ENCODE measurements at regions not wholly inside any gene's neighbourhood (a gene's known extent, or its start where the extent isn't known, plus 50 kb on each side); places are given as distances from the start of the nearest gene placed in this dataset.

GRCh38 chr2:234670806-234671205 is 173.9 kb upstream of the ARL4C start:
- Mint-ChIP-seq H3K27me3 (ENCODE audit: unreplicated experiment) (no peaks in the 10 kb centered on the region), H3K4me1 (ENCODE audit: low read depth, unreplicated experiment) (peaks cover 6% of the 10 kb centered on the region), H3K27ac (ENCODE audit: unreplicated experiment) (peak overlapping the region; percentile 38), H3K9me3 (ENCODE audit: unreplicated experiment) (no peaks in the 10 kb centered on the region), H3K36me3 (ENCODE audit: unreplicated experiment) (peaks cover 23% of the 10 kb centered on the region), H3K4me3 (ENCODE audit: unreplicated experiment) (peak overlapping the region; percentile 32)
- no peak for TF ChIP-seq CTCF (IDR thresholded peaks at IDR 0.05; ENCODE audit: partially characterized antibody, unreplicated experiment)
- peak; percentile 27 for DNase-seq

GRCh38 chr2:234670052-234670451 is 173.2 kb upstream of the ARL4C start:
- no peak for DNase-seq
- Mint-ChIP-seq H3K4me1 (ENCODE audit: low read depth, unreplicated experiment) (peaks cover 6% of the 10 kb centered on the region), H3K36me3 (ENCODE audit: unreplicated experiment) (peaks cover 24% of the 10 kb centered on the region), H3K27me3 (ENCODE audit: unreplicated experiment) (no peaks in the 10 kb centered on the region), H3K4me3 (ENCODE audit: unreplicated experiment) (no peak overlapping the region), H3K27ac (ENCODE audit: unreplicated experiment) (no peak overlapping the region), H3K9me3 (ENCODE audit: unreplicated experiment) (no peaks in the 10 kb centered on the region)
- no peak for TF ChIP-seq CTCF (IDR thresholded peaks at IDR 0.05; ENCODE audit: partially characterized antibody, unreplicated experiment)

- H3K27ac Mint-ChIP-seq (ENCODE audit: unreplicated experiment) = no peak overlapping the region
- DNase-seq = no peak
- H3K36me3 Mint-ChIP-seq (ENCODE audit: unreplicated experiment) = peaks cover 26% of the 10 kb centered on the region
- no peaks in the 10 kb centered on the region for H3K27me3 Mint-ChIP-seq (ENCODE audit: unreplicated experiment)
- TF ChIP-seq CTCF (IDR thresholded peaks at IDR 0.05; ENCODE audit: partially characterized antibody, unreplicated experiment) = peak; percentile 31
- peaks cover 6% of the 10 kb centered on the region for H3K4me1 Mint-ChIP-seq (ENCODE audit: low read depth, unreplicated experiment)
- H3K4me3 Mint-ChIP-seq (ENCODE audit: unreplicated experiment) = no peak overlapping the region
- no peaks in the 10 kb centered on the region for H3K9me3 Mint-ChIP-seq (ENCODE audit: unreplicated experiment)
These were observed 172.7 kb upstream of the ARL4C start for GRCh38 chr2:234669621-234670020.

GRCh38 chr2:234669001-234669400 is 172.1 kb upstream of the ARL4C start:
- Mint-ChIP-seq H3K27me3 (ENCODE audit: unreplicated experiment) (no peaks in the 10 kb centered on the region), H3K27ac (ENCODE audit: unreplicated experiment) (no peak overlapping the region), H3K9me3 (ENCODE audit: unreplicated experiment) (peaks cover 2% of the 10 kb centered on the region), H3K4me1 (ENCODE audit: low read depth, unreplicated experiment) (peaks cover 6% of the 10 kb centered on the region), H3K36me3 (ENCODE audit: unreplicated experiment) (peaks cover 27% of the 10 kb centered on the region), H3K4me3 (ENCODE audit: unreplicated experiment) (no peak overlapping the region)
- no peak for DNase-seq
- TF ChIP-seq CTCF (IDR thresholded peaks at IDR 0.05; ENCODE audit: partially characterized antibody, unreplicated experiment) = no peak

GRCh38 chr2:234666911-234667310 is 170.0 kb upstream of the ARL4C start:
- DNase-seq = no peak

More at GRCh38 chr2:234666911-234667310, 170.0 kb upstream of the ARL4C start:
- Mint-ChIP-seq H3K36me3 (ENCODE audit: unreplicated experiment) (peaks cover 23% of the 10 kb centered on the region), H3K4me3 (ENCODE audit: unreplicated experiment) (no peak overlapping the region), H3K9me3 (ENCODE audit: unreplicated experiment) (peaks cover 2% of the 10 kb centered on the region), H3K27me3 (ENCODE audit: unreplicated experiment) (no peaks in the 10 kb centered on the region), H3K27ac (ENCODE audit: unreplicated experiment) (no peak overlapping the region), H3K4me1 (ENCODE audit: low read depth, unreplicated experiment) (peaks cover 8% of the 10 kb centered on the region)
- no peak for TF ChIP-seq CTCF (IDR thresholded peaks at IDR 0.05; ENCODE audit: partially characterized antibody, unreplicated experiment)

All from glutamatergic neuron (in vitro differentiated cells).